T-helper 2 cell treated with Interferon-gamma antibody and Interleukin-4, amounts not matched to agents 5 μg/mL and 100 μg/mL, for 36 hours (primary cell): ENCODE measurements at regions not wholly inside any gene's neighbourhood (a gene's known extent, or its start where the extent isn't known, plus 50 kb on each side); places are given as distances from the start of the nearest gene placed in this dataset.

Experiments used
- DNase-seq: peaks from one replicate; pipeline ENCODE4 v3.0.0; 2021; ENCODE audit warnings: low spot score
- H3K27ac Mint-ChIP-seq: one replicate; pipeline ENCODE4 v1.8.0; 2021; ENCODE audit warnings: mild to moderate bottlenecking, mixed read lengths
- H3K27me3 Mint-ChIP-seq: one replicate; pipeline ENCODE4 v1.8.0; 2021; ENCODE audit warnings: low read depth, mixed read lengths
- H3K36me3 Mint-ChIP-seq: one replicate; pipeline ENCODE4 v1.8.0; 2021; ENCODE audit warnings: low read depth, mixed read lengths
- H3K4me1 Mint-ChIP-seq: one replicate; pipeline ENCODE4 v1.8.0; 2021; ENCODE audit warnings: low read depth, mixed read lengths
- H3K4me3 Mint-ChIP-seq: one replicate; pipeline ENCODE4 v1.8.0; 2022; ENCODE audit warnings: mild to moderate bottlenecking, moderate library complexity, mixed read lengths
- H3K9me3 Mint-ChIP-seq: one replicate; pipeline ENCODE4 v1.8.0; 2021; ENCODE audit warnings: mixed read lengths

GRCh38 chr18:44424645-44425035 lies 256.0 kb upstream of the SETBP1 start:
- H3K9me3 Mint-ChIP-seq, result peaks cover 14% of the 10 kb centered on the region
- no peak for DNase-seq
- H3K4me1 Mint-ChIP-seq, result no peaks in the 10 kb centered on the region
- no peak overlapping the region for H3K27ac Mint-ChIP-seq
- no peaks in the 10 kb centered on the region for H3K36me3 Mint-ChIP-seq
- H3K27me3 Mint-ChIP-seq, result no peaks in the 10 kb centered on the region
- no peak overlapping the region for H3K4me3 Mint-ChIP-seq

GRCh38 chr18:44425161-44425560 lies 255.5 kb upstream of the SETBP1 start:
- no peak for DNase-seq
- H3K36me3 Mint-ChIP-seq, result no peaks in the 10 kb centered on the region
- peaks cover 14% of the 10 kb centered on the region for H3K9me3 Mint-ChIP-seq
- H3K4me1 Mint-ChIP-seq, result no peaks in the 10 kb centered on the region
- H3K4me3 Mint-ChIP-seq, result no peak overlapping the region
- H3K27me3 Mint-ChIP-seq, result no peaks in the 10 kb centered on the region
- no peak overlapping the region for H3K27ac Mint-ChIP-seq

- no peaks in the 10 kb centered on the region for H3K4me1 Mint-ChIP-seq
- no peak for DNase-seq
- H3K4me3 Mint-ChIP-seq, result no peak overlapping the region
- no peak overlapping the region for H3K27ac Mint-ChIP-seq
- H3K27me3 Mint-ChIP-seq, result no peaks in the 10 kb centered on the region
- peaks cover 5% of the 10 kb centered on the region for H3K9me3 Mint-ChIP-seq
- no peaks in the 10 kb centered on the region for H3K36me3 Mint-ChIP-seq
Measured at GRCh38 chr18:44437603-44438002, 243.1 kb upstream of the SETBP1 start.

- Mint-ChIP-seq H3K27ac (no peak overlapping the region), H3K27me3 (no peaks in the 10 kb centered on the region), H3K4me1 (no peaks in the 10 kb centered on the region), H3K4me3 (no peak overlapping the region), H3K36me3 (no peaks in the 10 kb centered on the region), H3K9me3 (no peaks in the 10 kb centered on the region)
- no peak for DNase-seq
Measured at GRCh38 chr18:44450226-44450625, 230.5 kb upstream of the SETBP1 start.

GRCh38 chr18:44452346-44452745 lies 228.3 kb upstream of the SETBP1 start:
- no peak for DNase-seq
- Mint-ChIP-seq H3K4me3 (no peak overlapping the region), H3K27ac (no peak overlapping the region)

GRCh38 chr18:44453505-44453904 lies 227.2 kb upstream of the SETBP1 start:
- Mint-ChIP-seq H3K4me1 (no peaks in the 10 kb centered on the region), H3K4me3 (no peak overlapping the region), H3K27me3 (no peaks in the 10 kb centered on the region), H3K27ac (no peak overlapping the region), H3K9me3 (no peaks in the 10 kb centered on the region), H3K36me3 (no peaks in the 10 kb centered on the region)
- no peak for DNase-seq

More at GRCh38 chr18:44452346-44452745, 228.3 kb upstream of the SETBP1 start:
- Mint-ChIP-seq H3K27me3 (no peaks in the 10 kb centered on the region), H3K4me1 (no peaks in the 10 kb centered on the region), H3K36me3 (no peaks in the 10 kb centered on the region), H3K9me3 (no peaks in the 10 kb centered on the region)

- Mint-ChIP-seq H3K4me3 (no peak overlapping the region), H3K4me1 (no peaks in the 10 kb centered on the region), H3K9me3 (no peaks in the 10 kb centered on the region), H3K27me3 (no peaks in the 10 kb centered on the region), H3K27ac (no peak overlapping the region), H3K36me3 (no peaks in the 10 kb centered on the region)
- DNase-seq, result no peak
Measured at GRCh38 chr18:44458777-44459176, 221.9 kb upstream of the SETBP1 start.

GRCh38 chr18:44464398-44465180 lies 216.1 kb upstream of the SETBP1 start:
- H3K27ac Mint-ChIP-seq, result no peak overlapping the region
- no peaks in the 10 kb centered on the region for H3K27me3 Mint-ChIP-seq
- no peaks in the 10 kb centered on the region for H3K36me3 Mint-ChIP-seq
- H3K4me3 Mint-ChIP-seq, result no peak overlapping the region
- H3K4me1 Mint-ChIP-seq, result no peaks in the 10 kb centered on the region
- H3K9me3 Mint-ChIP-seq, result no peaks in the 10 kb centered on the region
- DNase-seq, result no peak

GRCh38 chr18:44465381-44465841 lies 215.3 kb upstream of the SETBP1 start:
- H3K36me3 Mint-ChIP-seq, result no peaks in the 10 kb centered on the region
- H3K4me1 Mint-ChIP-seq, result no peaks in the 10 kb centered on the region
- no peak overlapping the region for H3K27ac Mint-ChIP-seq
- no peak overlapping the region for H3K4me3 Mint-ChIP-seq
- H3K27me3 Mint-ChIP-seq, result no peaks in the 10 kb centered on the region
- no peak for DNase-seq
- no peaks in the 10 kb centered on the region for H3K9me3 Mint-ChIP-seq

- Mint-ChIP-seq H3K4me1 (no peaks in the 10 kb centered on the region), H3K9me3 (no peaks in the 10 kb centered on the region), H3K36me3 (no peaks in the 10 kb centered on the region), H3K27ac (no peak overlapping the region), H3K27me3 (no peaks in the 10 kb centered on the region), H3K4me3 (no peak overlapping the region)
- no peak for DNase-seq
Measured at GRCh38 chr18:44466997-44467396, 213.7 kb upstream of the SETBP1 start.

GRCh38 chr18:44467718-44468117 lies 213.0 kb upstream of the SETBP1 start:
- H3K9me3 Mint-ChIP-seq, result no peaks in the 10 kb centered on the region
- no peaks in the 10 kb centered on the region for H3K27me3 Mint-ChIP-seq
- H3K4me3 Mint-ChIP-seq, result no peak overlapping the region
- H3K4me1 Mint-ChIP-seq, result no peaks in the 10 kb centered on the region
- no peak for DNase-seq
- no peak overlapping the region for H3K27ac Mint-ChIP-seq
- H3K36me3 Mint-ChIP-seq, result no peaks in the 10 kb centered on the region

- H3K9me3 Mint-ChIP-seq, result peaks cover 5% of the 10 kb centered on the region
- no peak overlapping the region for H3K27ac Mint-ChIP-seq
- no peak overlapping the region for H3K4me3 Mint-ChIP-seq
- H3K27me3 Mint-ChIP-seq, result no peaks in the 10 kb centered on the region
- DNase-seq, result no peak
- no peaks in the 10 kb centered on the region for H3K36me3 Mint-ChIP-seq
- H3K4me1 Mint-ChIP-seq, result no peaks in the 10 kb centered on the region
Measured at GRCh38 chr18:44473394-44474066, 207.2 kb upstream of the SETBP1 start.

- Mint-ChIP-seq H3K4me1 (no peaks in the 10 kb centered on the region), H3K27ac (no peak overlapping the region), H3K27me3 (no peaks in the 10 kb centered on the region), H3K4me3 (no peak overlapping the region), H3K36me3 (no peaks in the 10 kb centered on the region), H3K9me3 (peaks cover 10% of the 10 kb centered on the region)
- no peak for DNase-seq
Measured at GRCh38 chr18:44474067-44474411, 206.6 kb upstream of the SETBP1 start.

- no peak for DNase-seq
- Mint-ChIP-seq H3K27ac (no peak overlapping the region), H3K9me3 (peaks cover 10% of the 10 kb centered on the region), H3K4me1 (no peaks in the 10 kb centered on the region), H3K4me3 (no peak overlapping the region), H3K36me3 (no peaks in the 10 kb centered on the region), H3K27me3 (no peaks in the 10 kb centered on the region)
Measured at GRCh38 chr18:44474591-44474990, 206.1 kb upstream of the SETBP1 start.
